DOHH2 (cell line): ENCODE measurements at regions not wholly inside any gene's neighbourhood (a gene's known extent, or its start where the extent isn't known, plus 50 kb on each side); places are given as distances from the start of the nearest gene placed in this dataset.

Experiments
- H3F3A ChIP-seq: fragments of 200-600 bp; sonication (generic), shearing (Covaris generic); 2 replicates; pipeline ENCODE4 v1.6.0; 2016; ENCODE audit warnings: antibody characterized with exemption, mild to moderate bottlenecking; ENCODE audit not compliant: control insufficient read depth, insufficient read depth
- H3K27ac ChIP-seq: fragments of 200-600 bp; sonication (generic); 2 replicates; pipeline ENCODE4 v1.5.1; 2014; ENCODE audit warnings: low read depth, mild to moderate bottlenecking, low read length, moderate library complexity
- H3K27me3 ChIP-seq: fragments of 200-600 bp; sonication (generic); 2 replicates; pipeline ENCODE4 v1.6.1; 2014; ENCODE audit warnings: mild to moderate bottlenecking, low read length, mixed read lengths; ENCODE audit not compliant: control insufficient read depth
- H3K36me3 ChIP-seq: fragments of 200-600 bp; sonication (generic); 2 replicates; pipeline ENCODE4 v1.6.1; 2014; ENCODE audit warnings: mild to moderate bottlenecking, low read length, moderate library complexity, mixed read lengths; ENCODE audit not compliant: control insufficient read depth
- H3K4me1 ChIP-seq: fragments of 200-600 bp; sonication (generic); 2 replicates; pipeline ENCODE4 v1.6.1; 2014; ENCODE audit warnings: mild to moderate bottlenecking, low read length, mixed read lengths; ENCODE audit not compliant: control insufficient read depth
- H3K4me2 ChIP-seq: fragments of 200-600 bp; sonication (generic); 2 replicates; pipeline ENCODE4 v1.6.0; 2014; ENCODE audit warnings: mild to moderate bottlenecking, low read length, moderate library complexity
- H3K4me3 ChIP-seq: fragments of 200-600 bp; sonication (generic); 2 replicates; pipeline ENCODE4 v1.5.1; 2014; ENCODE audit warnings: mild to moderate bottlenecking, low read length, mixed read lengths
- H3K79me2 ChIP-seq: fragments of 200-600 bp; sonication (generic); 2 replicates; pipeline ENCODE4 v1.6.1; 2014; ENCODE audit warnings: mild to moderate bottlenecking, low read length, mixed read lengths; ENCODE audit not compliant: control insufficient read depth
- H3K9me2 ChIP-seq: fragments of 200-600 bp; sonication (generic); replicated peaks from 2 replicates; pipeline ENCODE4 v1.6.1; 2014; ENCODE audit warnings: mild to moderate bottlenecking, low read length, mixed read lengths; ENCODE audit not compliant: control insufficient read depth
- H3K9me3 ChIP-seq: fragments of 200-600 bp; sonication (generic); 2 replicates; pipeline ENCODE4 v1.6.1; 2014; ENCODE audit warnings: antibody characterized with exemption, low read length, mixed read lengths; ENCODE audit not compliant: control insufficient read depth, insufficient read depth
- H4K20me1 ChIP-seq: fragments of 200-600 bp; sonication (generic); 2 replicates; pipeline ENCODE4 v1.6.0; 2014; ENCODE audit warnings: low read depth, mild to moderate bottlenecking, antibody characterized with exemption, low read length, moderate library complexity; ENCODE audit not compliant: control insufficient read depth, insufficient read depth
- CTCF ChIP-seq: fragments of 200-600 bp; sonication (generic); IDR thresholded peaks from one replicate; pipeline ENCODE4 v1.5.1; 2014; ENCODE audit warnings: antibody characterized with exemption, mild to moderate bottlenecking, low read depth, low read length; ENCODE audit not compliant: poor library complexity, severe bottlenecking
- EZH2phosphoT487 ChIP-seq: fragments of 200-600 bp; sonication (generic); IDR thresholded peaks from 2 replicates; pipeline ENCODE4 v1.6.1; 2017; ENCODE audit warnings: borderline replicate concordance, mild to moderate bottlenecking, antibody characterized with exemption, low read length, moderate library complexity, mixed read lengths

GRCh38 chr6:10196090-10196489 is 218.8 kb downstream of the TFAP2A start:
- H3K36me3 ChIP-seq = no peaks in the 10 kb centered on the region
- no peaks in the 10 kb centered on the region for H3K79me2 ChIP-seq
- H3F3A ChIP-seq = no peaks in the 10 kb centered on the region
- no peak for TF ChIP-seq EZH2phosphoT487
- no peak for TF ChIP-seq CTCF
- H3K4me1 ChIP-seq = no peaks in the 10 kb centered on the region
- no peaks in the 10 kb centered on the region for H4K20me1 ChIP-seq
- 0 out of 2 replicates have a peak, but pooled peaks cover 3% of the 10 kb centered on the region for H3K27me3 ChIP-seq
- H3K9me2 ChIP-seq = no peaks in the 10 kb centered on the region
- H3K27ac ChIP-seq = no peak overlapping the region
- H3K9me3 ChIP-seq = no peaks in the 10 kb centered on the region
- H3K4me2 ChIP-seq = no peak overlapping the region
- no peak overlapping the region for H3K4me3 ChIP-seq

- TF ChIP-seq CTCF = no peak
- no peak for TF ChIP-seq EZH2phosphoT487
- Histone ChIP-seq H3K9me3 (no peaks in the 10 kb centered on the region), H3K4me1 (no peaks in the 10 kb centered on the region), H3K9me2 (no peaks in the 10 kb centered on the region), H3K4me2 (no peak overlapping the region), H3K27me3 (0 out of 2 replicates have a peak, but pooled peaks cover 3% of the 10 kb centered on the region), H3F3A (no peaks in the 10 kb centered on the region), H3K79me2 (no peaks in the 10 kb centered on the region), H3K4me3 (no peak overlapping the region), H3K36me3 (no peaks in the 10 kb centered on the region), H4K20me1 (no peaks in the 10 kb centered on the region), H3K27ac (no peak overlapping the region)
These were observed 219.8 kb downstream of the TFAP2A start for GRCh38 chr6:10194816-10195672.

- Histone ChIP-seq H3K79me2 (no peaks in the 10 kb centered on the region), H3K4me3 (no peak overlapping the region), H3K27ac (no peak overlapping the region), H3K9me3 (no peaks in the 10 kb centered on the region), H3F3A (no peaks in the 10 kb centered on the region), H3K9me2 (no peaks in the 10 kb centered on the region), H3K4me2 (no peak overlapping the region), H3K4me1 (no peaks in the 10 kb centered on the region), H3K36me3 (no peaks in the 10 kb centered on the region), H4K20me1 (no peaks in the 10 kb centered on the region), H3K27me3 (0 out of 2 replicates have a peak, but pooled peaks cover 3% of the 10 kb centered on the region)
- TF ChIP-seq CTCF = no peak
- TF ChIP-seq EZH2phosphoT487 = no peak
These were observed 221.6 kb downstream of the TFAP2A start for GRCh38 chr6:10193321-10193720.
